Hematopoietic multipotent progenitor cell (in vitro differentiated cells): ENCODE measurements at regions not wholly inside any gene's neighbourhood (a gene's known extent, or its start where the extent isn't known, plus 50 kb on each side); places are given as distances from the start of the nearest gene placed in this dataset.

Experiments
- DNase-seq, 3 donors: peaks; one replicate each; pipeline ENCODE4 v3.0.0-alpha.2; 2011 to 2015; ENCODE audit warnings: low read depth in 2 of 3, low spot score in 2 of 3

DNA sequence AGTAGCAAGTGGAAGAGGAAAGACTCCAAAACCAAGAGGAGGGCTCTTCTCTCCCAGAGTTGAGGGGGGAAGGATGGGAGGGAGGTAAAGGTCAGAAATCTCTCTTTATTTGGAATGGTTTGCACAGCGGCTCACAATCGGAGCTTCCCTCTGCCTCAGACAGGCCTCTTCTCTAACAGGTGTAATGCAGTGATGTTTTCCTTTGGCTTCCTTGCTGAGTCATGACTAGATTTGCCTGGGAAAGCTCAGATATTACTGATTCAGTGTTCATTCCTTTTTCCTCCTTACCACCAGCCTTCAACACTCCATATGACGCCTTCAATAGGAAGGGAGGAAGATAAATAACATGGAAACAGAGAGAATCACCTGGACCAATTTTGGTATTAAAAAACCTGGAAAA lies 136.6 kb downstream of the RNF152 start:
- DNase-seq, result no peak

DNA sequence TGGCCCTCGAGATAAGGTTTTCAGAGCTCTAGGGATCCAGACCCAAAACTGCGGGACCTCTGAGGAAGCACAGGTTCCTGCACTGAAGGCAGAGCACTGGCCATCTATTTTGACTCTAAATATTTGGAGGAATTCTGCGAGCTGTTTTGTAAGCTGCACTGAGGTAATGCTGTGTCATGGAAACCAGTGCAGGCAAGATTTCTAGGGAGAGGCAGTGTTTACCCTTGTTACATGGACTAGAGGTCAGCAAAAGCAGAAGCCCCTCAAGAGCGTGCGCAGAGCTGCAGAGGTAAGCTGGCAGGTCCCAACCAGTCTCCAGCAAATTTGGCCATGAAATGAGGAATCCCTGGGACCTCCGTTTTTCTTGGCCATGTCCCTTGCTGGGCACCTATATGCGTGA lies 137.3 kb downstream of the RNF152 start:
- no peak for DNase-seq

DNA sequence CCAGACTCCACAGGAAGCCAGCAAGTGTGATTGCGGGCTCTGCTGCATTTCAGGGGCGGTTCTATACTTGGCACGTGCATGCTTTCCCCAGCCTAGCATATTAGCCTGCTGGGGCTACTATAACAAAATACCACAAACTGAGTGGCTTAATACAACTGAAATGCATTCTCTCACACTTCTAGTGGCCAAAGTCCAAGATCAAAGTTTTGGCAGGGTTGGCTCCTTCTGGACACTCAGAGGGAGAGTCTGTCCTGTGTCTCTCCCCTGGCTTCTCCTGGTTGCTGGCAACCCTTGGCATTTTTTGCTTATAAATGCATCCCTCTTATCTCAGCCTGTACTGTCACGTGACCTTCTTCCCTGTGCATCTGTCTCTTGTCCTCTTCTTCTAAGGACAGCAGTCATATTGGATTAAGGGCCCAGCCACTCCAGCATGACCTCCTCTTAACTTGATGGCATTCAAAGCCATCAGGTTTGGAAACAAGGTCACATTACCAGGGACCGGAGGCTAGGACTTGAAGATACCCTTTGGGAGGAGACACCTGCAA lies 138.7 kb downstream of the RNF152 start:
- no peak for DNase-seq

DNA sequence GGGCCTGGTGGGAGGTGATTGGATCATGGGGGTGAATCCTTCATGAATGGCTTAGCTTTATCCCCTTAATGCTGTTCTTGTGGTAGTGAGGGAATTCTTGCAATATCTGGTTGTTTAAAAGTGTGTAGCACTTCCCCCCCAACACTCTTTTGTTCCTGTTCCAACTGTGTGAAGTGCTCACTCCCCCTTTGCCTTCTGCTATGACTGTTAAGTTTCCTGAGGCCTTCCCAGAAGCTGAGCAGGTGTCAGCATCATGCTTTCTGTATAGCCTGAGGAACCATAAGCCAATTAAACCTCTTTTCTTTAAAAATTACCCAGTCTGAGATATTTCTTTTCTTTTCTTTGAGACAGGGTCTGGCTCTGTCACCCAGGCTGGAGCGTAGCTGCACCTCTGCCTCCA lies 139.4 kb downstream of the RNF152 start:
- DNase-seq, result peak in 1 of 3 donors; percentile 9

DNA sequence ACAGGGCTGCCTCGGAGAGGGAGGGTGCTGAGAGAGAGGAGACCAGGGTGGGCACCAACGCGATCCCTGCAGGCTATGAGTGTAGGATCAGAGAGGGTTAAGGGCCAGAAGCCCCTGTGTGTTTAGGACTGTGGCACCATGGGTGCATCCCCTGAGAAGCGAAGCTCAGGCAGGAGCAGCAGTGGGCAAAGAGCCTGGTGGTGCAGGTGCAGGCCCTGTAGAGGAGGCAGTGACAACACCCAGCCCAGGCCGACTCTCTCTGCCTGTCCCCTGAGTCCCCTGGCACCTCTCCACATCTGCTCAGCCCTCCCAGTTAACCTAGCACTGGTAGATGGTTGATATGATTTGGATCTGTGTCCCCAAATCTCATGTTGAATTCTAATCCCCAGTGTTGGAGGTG lies 139.8 kb downstream of the RNF152 start:
- DNase-seq, result no peak

DNA sequence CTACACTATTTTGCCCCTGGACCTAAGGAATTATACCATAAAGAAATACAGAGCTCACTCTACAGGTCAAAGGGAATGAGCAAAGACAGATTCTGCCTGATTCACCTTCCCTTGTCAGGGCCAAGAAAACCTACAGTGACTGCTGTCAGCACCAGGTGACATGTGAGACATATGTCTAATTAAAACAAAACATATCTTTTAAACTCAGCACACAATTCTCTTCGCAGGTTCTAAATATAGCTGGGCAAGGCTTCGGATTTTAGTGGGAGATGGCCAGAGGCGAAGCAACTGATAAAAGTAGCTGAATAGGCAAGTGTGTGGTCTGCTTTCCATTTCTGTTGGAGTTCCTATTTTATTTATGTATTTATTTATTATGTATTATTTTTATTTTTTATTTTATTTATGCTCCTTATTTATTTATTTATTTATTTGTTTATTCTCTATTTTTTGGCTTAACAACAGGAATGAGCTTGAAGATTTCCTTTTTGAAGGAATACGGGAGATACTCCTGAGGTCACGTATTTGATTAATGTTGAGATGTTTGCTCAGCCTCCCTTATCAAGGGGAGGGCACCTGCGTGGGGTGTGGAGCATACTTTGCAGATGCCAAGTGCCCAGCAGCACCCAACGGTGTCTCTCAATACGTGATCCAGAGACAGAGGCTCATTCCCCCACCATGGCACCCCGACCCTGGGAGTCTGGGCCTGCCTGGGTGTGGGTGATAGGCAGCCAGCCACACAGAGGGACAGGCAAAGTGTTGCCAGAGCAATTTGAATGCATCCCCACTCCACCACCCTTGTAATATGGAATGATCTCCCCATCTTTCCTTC lies 141.8 kb downstream of the RNF152 start:
- no peak for DNase-seq

DNA sequence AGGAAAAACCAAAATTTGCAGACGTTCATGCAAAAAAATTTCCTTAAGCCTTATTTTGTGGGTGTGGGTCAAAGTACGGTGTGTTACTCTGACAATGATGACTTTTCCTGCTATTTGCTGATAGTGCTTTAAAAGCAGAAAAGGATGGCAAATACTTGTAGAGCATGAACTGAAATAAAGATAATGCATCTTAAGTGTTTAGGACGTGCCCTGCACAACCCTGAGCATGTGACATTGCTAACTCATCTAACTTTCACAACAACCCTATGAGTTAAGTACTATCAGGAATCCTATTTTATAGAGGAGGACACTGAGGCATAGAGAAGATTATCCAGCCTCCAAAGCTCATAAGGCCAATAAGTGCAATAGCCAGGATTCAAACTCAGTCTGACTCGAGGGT lies 143.3 kb downstream of the RNF152 start:
- no peak for DNase-seq

DNA sequence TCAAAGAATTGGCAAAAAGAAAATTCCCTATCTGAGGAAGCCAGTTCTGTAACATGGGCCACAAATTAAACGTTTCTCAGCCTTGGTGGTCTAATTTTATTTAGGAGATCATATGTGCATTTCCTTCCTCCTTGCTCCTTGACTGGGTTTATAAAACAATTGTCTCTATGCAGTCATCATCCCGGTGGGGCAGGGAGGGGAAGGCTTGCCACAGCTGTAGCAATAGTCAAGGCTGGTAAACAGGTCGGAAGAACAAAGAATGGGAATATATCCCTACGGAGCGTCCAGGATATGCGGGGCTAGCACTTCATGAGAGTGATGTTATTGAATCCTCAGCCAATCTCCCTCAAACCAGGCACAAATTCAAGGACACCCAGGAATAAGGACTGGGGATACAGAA lies 143.8 kb downstream of the RNF152 start:
- DNase-seq, result no peak

DNA sequence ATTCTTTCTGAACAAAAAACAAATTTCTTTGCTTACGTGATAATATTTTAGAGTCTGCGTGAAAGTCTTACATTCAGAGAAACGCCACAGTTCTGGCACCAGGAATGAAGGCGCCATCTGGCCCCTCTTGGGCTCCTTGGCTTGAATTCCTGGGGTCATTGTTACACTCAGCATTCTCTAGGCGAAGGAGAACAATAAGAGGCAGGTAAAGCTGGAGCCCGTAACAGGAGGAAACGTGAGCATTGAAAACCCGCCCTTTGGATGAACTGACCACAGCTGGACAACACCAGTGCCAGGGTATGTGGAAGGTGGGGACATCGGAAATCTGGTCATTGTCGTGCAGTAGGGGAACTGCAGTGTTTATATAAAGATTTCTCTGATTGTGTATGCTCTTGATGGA lies 144.8 kb downstream of the RNF152 start:
- DNase-seq, result no peak

DNA sequence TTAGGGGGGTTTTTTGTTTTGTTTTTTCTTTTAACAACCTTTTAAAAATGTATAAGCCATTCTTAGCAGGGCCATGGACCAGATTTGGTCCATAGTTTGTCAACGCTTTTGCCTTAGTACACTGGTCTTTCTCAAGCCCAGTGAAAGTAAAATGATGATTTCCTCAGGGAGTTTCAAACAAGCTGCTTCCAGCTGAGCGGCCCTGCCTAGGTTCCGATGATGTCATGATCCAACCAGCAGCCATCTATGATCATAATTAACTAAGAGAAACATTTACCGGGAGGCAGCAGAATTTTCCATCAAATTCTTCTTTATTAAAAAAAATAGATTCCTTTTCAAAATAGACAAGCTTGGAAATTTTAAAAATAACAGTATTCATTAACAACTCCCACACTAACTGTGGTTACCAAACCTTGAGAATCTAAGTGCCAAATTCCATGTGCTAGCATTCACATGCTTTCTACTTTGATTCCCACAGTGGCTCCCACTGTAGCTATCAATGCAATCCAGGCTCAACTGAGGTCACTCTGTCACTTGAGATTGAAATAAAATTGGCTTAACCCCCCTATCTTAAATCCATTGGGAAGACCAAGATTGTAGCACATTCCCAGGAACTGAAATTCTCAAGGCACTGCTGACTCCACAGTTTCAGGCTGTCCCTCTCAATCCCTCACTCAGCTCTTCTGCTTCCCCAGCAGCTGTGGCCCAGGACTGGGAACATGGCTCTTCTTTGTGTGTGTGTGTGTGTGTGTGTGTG lies 148.9 kb downstream of the RNF152 start:
- no peak for DNase-seq

DNA sequence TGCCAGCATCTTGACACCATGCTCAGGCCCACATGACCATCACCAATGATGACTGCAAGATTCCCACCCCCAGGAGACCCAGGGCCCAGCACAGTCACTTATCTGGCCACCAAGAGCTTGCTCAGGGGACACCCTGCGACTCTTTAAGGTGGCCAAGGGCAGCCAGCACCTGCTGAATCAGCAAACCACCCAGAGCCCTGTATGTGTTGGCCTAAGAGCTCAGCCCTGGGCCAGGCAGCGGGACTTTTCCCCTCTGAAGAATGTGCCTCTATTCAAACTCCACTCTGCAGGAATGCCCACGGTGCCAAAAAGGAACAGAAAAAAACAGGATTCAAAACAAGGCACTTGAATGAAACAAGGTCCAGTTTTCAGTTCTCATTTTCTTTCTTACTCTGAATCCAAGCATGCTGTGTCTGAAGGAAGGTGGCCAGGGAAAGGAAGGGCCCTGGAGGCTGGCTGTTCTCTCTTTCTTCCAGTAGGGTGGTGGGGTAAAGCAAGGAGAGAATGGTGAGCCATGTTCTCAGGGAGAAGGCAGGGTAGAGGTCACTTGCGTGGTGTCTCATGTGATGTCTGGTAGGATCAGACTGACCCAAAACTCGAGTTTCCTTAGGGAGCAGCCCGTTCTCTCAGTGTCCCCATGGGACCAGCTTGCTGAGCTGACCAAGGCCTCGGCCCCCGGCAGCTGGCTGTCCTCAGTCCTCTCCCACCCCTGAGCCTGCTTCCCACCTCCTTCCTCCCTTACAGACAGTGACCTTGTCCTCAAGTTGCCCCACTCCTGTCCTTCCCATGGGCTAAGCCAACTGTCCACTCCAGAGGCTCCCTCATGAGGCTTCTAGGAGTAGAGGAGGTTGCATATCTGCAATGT lies 150.0 kb downstream of the RNF152 start:
- DNase-seq, result no peak

DNA sequence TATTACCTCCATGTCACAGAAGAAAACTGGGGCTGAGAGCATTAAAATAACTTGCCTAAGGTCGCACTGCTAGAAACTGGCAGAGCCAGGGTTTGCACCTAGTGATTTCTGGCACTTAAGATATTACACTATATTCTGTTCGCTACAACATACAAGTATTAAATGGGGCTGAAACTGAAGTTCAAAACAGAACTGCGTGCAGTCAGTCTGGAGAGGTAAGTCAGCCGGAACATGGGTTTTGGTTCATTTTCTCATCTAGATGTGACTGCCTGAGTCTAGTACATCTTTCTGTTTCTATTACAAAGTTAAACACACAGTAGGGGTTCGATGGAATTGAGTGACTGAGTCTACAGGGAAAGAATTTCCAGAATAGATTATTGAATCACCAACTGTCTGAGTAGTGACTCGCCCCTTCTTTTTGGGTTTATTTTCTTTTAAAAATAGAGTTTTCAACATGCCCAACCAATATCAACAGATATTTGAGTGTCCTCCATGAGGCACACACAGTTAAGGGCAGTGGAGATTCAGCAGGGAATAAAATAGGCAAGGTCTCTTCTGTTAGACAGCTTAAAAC lies 150.8 kb downstream of the RNF152 start:
- DNase-seq, result no peak

DNA sequence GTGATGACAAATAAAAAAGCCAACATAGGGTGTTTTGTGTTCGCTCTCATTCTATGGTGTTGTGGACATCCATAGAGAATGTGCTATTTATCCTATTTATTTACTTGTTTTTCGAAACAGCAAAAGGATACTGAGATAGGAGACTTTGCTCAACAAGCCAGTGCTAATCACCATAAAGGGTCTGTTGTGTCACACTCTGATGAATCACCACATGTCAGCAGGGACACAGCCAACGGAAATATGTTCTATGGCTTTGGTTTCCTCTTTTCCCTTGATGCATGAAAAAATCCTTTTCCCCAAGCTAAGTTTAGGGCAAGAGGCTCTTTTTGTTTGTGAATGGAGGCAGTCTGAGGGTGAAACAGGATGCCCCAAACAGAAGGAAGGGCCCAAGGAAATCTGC lies 154.3 kb downstream of the RNF152 start:
- DNase-seq, result peak in 2 of 3 donors; percentile 5 to 29

DNA sequence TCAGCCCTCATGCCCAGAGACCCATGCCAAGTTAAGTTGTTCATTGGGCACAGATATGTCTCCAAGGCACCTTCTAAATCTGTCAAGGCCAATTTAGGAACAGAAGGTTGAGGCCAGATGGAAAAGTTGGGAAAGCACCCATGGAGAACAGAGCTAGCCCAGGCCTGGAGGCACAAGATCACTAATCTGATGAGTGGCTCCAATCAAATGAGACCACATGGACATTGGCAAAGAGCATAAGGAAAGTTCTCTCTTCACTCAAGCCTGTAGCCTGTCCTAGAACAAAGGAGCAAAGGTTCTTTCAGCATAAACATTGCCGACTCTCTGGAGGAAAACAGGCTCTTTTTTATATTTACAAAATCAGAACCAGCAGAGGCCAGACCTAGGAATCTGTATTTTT lies 154.8 kb downstream of the RNF152 start:
- DNase-seq, result no peak

DNA sequence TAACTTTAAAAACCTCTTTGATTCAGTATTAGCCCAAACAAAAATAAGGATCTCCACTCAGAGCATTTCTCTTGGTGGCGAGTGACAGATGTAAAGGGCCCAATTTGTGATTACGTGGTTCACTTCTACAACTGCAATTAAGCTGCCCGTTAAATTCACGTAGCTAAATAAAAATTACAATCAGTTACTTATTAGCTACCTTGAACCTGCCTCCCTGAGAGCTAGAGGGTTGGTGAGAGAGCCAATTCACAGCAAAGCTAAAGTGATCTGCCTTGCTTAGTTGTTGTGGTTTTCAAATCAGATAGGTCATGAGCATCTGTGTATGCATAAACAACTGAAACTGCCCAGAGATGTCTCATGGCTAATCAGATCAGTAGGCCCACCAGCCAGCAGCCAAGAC lies 156.7 kb downstream of the RNF152 start:
- DNase-seq, result no peak

DNA sequence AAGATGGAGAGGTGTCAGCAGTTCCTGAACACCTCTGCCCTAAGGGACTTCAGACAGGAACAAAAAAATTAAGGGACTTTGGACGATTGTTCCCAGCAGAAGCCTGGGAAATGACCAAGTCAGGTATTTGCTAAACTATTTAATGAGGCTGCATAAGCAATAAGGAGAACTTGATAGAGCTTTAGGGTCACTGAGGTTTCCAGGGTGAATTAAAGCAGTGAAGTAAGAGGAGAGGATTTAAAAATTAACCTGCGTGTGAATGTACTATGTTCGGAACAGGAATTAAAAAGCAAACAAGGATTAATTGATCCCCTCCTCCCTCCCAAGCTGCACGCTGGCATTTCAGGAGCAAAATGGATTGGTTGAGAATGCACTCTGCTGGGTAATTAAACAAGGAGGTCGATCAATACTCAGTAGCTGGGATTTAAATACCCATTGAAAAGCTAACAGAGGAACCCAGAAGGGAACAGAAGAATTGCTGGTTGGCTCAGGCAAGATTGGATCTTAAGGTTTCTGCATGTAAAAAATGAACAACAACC lies 157.2 kb downstream of the RNF152 start:
- DNase-seq, result no peak

DNA sequence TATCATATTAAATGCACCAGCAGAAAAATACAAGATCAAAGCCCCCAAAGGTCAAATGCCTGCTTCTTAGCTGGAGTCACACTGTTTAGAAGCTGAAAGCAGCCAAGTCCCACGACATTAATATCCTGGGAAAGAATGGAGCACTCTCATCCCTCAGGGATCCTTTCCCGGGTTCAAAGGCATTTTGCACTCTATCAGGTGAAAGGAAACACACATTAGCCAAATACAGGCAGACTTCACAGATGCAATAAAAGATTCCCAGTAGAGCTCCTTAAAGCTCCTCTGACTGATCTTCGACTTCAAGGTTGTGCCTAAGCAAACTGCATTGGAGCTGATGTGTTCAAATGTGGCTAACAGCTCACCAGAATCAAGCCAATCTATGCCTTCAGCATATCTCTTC lies 158.4 kb downstream of the RNF152 start:
- DNase-seq, result no peak

DNA sequence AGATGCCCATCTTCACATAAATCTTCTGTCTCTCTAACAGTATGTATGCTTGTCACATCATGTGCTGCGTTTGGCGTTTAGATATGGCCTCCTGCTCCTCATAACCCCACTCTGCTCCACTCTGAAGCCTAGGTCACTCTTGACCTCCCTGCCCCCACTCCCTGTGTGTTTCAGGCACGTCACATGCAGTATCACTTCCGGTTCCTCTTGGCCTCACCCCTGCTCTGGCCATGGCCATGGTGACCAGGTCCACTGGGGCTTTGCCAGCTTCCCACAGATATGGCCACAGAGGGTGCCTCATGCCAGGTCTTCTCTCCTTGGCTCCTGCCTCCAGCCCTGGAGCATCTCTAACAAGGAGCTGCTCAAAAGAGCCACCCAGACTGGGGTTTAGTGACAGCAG lies 160.0 kb downstream of the RNF152 start:
- DNase-seq, result no peak

DNA sequence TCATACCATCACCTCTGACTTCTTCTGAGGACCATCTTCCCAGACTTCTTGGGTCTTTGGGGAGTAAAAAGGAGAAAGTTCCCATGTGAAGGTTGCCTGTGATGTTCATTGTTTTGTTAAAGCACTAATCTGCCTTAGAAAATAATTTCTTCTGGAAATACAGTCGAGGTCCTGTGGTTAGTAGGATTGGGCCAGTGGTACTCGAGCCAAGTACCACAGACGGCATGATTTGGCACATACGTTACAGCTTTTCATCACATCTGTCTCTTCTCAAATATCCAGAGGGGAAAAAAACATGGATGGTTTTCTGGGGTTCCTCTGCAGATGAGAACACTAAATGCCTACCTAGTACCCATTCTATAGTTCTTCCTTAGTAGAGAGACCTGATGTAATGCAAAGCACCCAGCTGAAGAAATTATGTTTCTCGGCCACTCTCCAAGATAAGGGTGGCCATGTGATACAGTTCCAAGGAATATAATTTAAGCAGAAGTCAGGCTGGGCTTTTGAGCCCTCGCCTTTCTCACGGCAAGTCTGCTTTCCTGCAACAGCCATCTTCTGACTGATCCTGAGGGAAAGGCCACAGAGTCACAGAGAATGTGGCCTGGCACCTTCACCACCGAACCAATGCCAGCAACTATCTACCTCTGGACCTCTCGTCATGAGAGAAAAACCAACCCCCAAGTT lies 161.0 kb downstream of the RNF152 start:
- DNase-seq, result no peak

DNA sequence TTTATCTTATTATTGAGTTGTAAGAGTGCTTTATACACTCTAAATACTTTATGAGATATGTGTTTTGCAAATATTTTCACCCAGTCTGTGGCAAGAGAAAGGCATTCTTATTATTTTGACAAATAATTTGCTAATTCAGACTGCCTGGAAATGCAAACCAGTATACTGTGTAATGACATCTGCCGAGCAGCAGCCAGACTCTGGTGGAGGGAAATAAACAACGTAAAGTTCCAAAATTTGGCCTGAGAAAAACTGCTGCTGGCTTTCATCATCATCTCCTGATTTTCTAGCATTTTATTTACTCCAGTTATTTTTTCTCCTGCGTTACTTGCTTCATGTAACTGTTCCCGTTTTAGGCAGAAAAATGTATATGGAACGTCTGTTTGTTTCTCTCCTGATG lies 161.6 kb downstream of the RNF152 start:
- no peak for DNase-seq
